IMR-90 (cell line): ENCODE measurements at regions not wholly inside any gene's neighbourhood (a gene's known extent, or its start where the extent isn't known, plus 50 kb on each side); places are given as distances from the start of the nearest gene placed in this dataset.

Experiments
- CEBPB ChIP-seq: IDR thresholded peaks from 2 replicates; pipeline ENCODE4 v1.6.1; 2012; ENCODE audit warnings: low read depth, low read length, improper control_type of control experiment
- MAZ ChIP-seq: IDR thresholded peaks from 2 replicates; pipeline ENCODE4 v1.6.1; 2012; ENCODE audit warnings: low read depth, mild to moderate bottlenecking, low read length, improper control_type of control experiment, moderate library complexity, borderline replicate concordance
- POLR2A ChIP-seq: IDR thresholded peaks from 2 replicates; pipeline ENCODE4 v1.6.1; 2012; ENCODE audit warnings: mild to moderate bottlenecking, low read depth, low read length
- RAD21 ChIP-seq: IDR thresholded peaks from 2 replicates; pipeline ENCODE4 v1.6.1; 2012; ENCODE audit warnings: low read length, improper control_type of control experiment
- SMC3 ChIP-seq: fragments of 150-350 bp; IDR thresholded peaks from 2 replicates; pipeline ENCODE4 v1.6.1; 2016; ENCODE audit warnings: low read depth, mild to moderate bottlenecking, antibody characterized with exemption, low read length, moderate library complexity
- TF ChIP-seq, protein P1 (sequence below): conservative IDR thresholded peaks from 2 replicates; pipeline ENCODE4 v1.5.1; 2012; ENCODE audit warnings: mild to moderate bottlenecking, low read depth, low read length, improper control_type of control experiment

DNA sequence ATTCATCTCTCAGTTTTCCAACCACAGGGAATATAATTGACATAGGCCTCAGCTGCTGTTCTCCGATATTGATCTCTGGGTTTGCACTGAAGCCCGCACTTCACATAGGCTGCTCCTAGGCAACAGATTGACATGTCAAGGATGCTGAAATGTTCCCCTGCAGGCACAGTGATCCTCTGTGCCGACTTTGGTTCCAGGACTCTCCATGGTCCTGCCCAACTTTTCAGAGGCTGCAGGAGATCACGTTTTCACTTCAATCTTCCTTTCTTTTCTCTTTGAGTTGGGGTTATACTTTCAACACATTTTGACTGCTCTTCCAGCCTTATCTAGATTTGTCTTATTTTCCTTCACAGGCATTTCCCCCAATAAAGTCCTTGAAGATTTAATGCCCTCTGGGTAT is 1361.0 kb downstream of the DSC3 start:
- TF ChIP-seq, protein P1, sequence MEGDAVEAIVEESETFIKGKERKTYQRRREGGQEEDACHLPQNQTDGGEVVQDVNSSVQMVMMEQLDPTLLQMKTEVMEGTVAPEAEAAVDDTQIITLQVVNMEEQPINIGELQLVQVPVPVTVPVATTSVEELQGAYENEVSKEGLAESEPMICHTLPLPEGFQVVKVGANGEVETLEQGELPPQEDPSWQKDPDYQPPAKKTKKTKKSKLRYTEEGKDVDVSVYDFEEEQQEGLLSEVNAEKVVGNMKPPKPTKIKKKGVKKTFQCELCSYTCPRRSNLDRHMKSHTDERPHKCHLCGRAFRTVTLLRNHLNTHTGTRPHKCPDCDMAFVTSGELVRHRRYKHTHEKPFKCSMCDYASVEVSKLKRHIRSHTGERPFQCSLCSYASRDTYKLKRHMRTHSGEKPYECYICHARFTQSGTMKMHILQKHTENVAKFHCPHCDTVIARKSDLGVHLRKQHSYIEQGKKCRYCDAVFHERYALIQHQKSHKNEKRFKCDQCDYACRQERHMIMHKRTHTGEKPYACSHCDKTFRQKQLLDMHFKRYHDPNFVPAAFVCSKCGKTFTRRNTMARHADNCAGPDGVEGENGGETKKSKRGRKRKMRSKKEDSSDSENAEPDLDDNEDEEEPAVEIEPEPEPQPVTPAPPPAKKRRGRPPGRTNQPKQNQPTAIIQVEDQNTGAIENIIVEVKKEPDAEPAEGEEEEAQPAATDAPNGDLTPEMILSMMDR = no peak
- TF ChIP-seq SMC3 (no peak), MAZ (no peak), RAD21 (no peak), POLR2A (no peak), CEBPB (no peak)
